ENCODE measurements at regions not wholly inside any gene's neighbourhood (a gene's known extent, or its start where the extent isn't known, plus 50 kb on each side); places are given as distances from the start of the nearest gene placed in this dataset.
"Not testable (repeated sequence)": the region's sequence is repeated elsewhere in the genome, so short reads cannot be mapped to it uniquely, and the experiment has no call there.

DNA sequence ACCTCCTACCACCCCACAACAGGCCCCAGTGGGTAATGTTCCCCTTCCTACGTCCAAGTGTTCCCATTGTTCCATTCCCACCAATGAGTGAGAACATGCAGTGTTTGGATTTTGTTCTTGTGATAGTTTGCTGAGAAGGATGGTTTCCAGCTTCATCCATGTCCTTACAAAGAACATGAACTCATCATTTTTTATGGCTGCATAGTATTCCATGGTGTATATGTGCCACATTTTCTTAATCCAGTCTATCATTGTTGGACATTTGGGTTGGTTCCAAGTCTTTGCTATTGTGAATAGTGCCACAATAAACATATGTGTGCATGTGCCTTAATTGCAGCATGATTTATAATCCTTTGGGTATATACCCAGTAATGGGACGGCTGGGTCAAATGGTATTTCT is 81.6 kb downstream of the P2RY10 start:
- not testable (repeated sequence) for H3K9me3 Mint-ChIP-seq (ENCODE audit: unreplicated experiment); H3K36me3 ChIP-seq (ENCODE audit: insufficient read depth, low read length); H3K9me3 ChIP-seq (ENCODE audit: insufficient read depth, low read depth, low read length); H3K27ac Mint-ChIP-seq (ENCODE audit: unreplicated experiment); H3K4me3 Mint-ChIP-seq (ENCODE audit: unreplicated experiment); H3K4me3 ChIP-seq (ENCODE audit: insufficient read depth, low read depth, low read length); H3K4me1 ChIP-seq (ENCODE audit: insufficient read depth, low read length); H2AFZ ChIP-seq (ENCODE audit: low read depth, low read length); FAIRE-seq; H3K27me3 Mint-ChIP-seq (ENCODE audit: low read depth, unreplicated experiment); DNase-seq (ENCODE audit: low read depth); H3K27ac ChIP-seq (ENCODE audit: low read depth, low read length); H3K36me3 Mint-ChIP-seq (ENCODE audit: low read depth, unreplicated experiment); H3K79me2 ChIP-seq (ENCODE audit: insufficient read depth, low read length); H4K20me1 ChIP-seq (ENCODE audit: insufficient read depth, low read length); H3K9ac ChIP-seq (ENCODE audit: low read length); H3K4me2 ChIP-seq (ENCODE audit: low read length); H3K27me3 ChIP-seq (ENCODE audit: insufficient read depth, low read length); H3K4me1 Mint-ChIP-seq (ENCODE audit: low read depth, unreplicated experiment)

DNA sequence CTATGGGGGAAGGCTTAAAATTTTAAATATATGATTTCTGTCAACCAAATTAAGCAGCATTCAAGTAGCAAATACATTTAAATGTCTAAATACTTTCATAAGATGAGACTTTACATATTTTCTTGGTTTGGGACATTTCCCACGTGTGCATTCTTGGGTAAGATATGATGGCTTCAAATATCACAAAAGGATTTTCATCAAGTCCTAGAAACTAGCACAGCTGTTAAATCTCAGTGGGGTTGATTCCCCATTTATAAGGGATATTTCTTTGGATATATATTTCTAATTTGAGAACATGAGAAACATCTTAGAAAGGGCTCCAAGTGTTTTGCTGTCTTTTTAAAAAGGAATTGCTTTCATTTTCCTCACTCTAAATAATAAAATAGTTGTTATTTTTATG is 90.2 kb downstream of the P2RY10 start:
- DNase-seq (ENCODE audit: low read depth) (no peak), FAIRE-seq (no peak)
- no peaks in the 10 kb centered on the region for H4K20me1 ChIP-seq (ENCODE audit: insufficient read depth, low read length)
- no peak overlapping the region for H3K27ac ChIP-seq (ENCODE audit: low read depth, low read length)
- H3K9me3 ChIP-seq (ENCODE audit: insufficient read depth, low read depth, low read length) = no peaks in the 10 kb centered on the region
- H3K4me2 ChIP-seq (ENCODE audit: low read length) = no peak overlapping the region
- H3K79me2 ChIP-seq (ENCODE audit: insufficient read depth, low read length) = no peaks in the 10 kb centered on the region
- no peaks in the 10 kb centered on the region for H3K4me1 ChIP-seq (ENCODE audit: insufficient read depth, low read length)
- no peaks in the 10 kb centered on the region for H3K27me3 ChIP-seq (ENCODE audit: insufficient read depth, low read length)
- H3K36me3 Mint-ChIP-seq (ENCODE audit: low read depth, unreplicated experiment) = no peaks in the 10 kb centered on the region
- no peak overlapping the region for H3K4me3 Mint-ChIP-seq (ENCODE audit: unreplicated experiment)
- H3K9me3 Mint-ChIP-seq (ENCODE audit: unreplicated experiment) = no peaks in the 10 kb centered on the region
- H3K4me3 ChIP-seq (ENCODE audit: insufficient read depth, low read depth, low read length) = no peak overlapping the region
- no peaks in the 10 kb centered on the region for H3K27me3 Mint-ChIP-seq (ENCODE audit: low read depth, unreplicated experiment)
- H3K4me1 Mint-ChIP-seq (ENCODE audit: low read depth, unreplicated experiment) = no peaks in the 10 kb centered on the region
- no peak overlapping the region for H2AFZ ChIP-seq (ENCODE audit: low read depth, low read length)
- no peak overlapping the region for H3K9ac ChIP-seq (ENCODE audit: low read length)
- H3K36me3 ChIP-seq (ENCODE audit: insufficient read depth, low read length) = no peaks in the 10 kb centered on the region
- TF ChIP-seq, protein P1, sequence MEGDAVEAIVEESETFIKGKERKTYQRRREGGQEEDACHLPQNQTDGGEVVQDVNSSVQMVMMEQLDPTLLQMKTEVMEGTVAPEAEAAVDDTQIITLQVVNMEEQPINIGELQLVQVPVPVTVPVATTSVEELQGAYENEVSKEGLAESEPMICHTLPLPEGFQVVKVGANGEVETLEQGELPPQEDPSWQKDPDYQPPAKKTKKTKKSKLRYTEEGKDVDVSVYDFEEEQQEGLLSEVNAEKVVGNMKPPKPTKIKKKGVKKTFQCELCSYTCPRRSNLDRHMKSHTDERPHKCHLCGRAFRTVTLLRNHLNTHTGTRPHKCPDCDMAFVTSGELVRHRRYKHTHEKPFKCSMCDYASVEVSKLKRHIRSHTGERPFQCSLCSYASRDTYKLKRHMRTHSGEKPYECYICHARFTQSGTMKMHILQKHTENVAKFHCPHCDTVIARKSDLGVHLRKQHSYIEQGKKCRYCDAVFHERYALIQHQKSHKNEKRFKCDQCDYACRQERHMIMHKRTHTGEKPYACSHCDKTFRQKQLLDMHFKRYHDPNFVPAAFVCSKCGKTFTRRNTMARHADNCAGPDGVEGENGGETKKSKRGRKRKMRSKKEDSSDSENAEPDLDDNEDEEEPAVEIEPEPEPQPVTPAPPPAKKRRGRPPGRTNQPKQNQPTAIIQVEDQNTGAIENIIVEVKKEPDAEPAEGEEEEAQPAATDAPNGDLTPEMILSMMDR (IDR thresholded peaks at IDR 0.05; ENCODE audit: insufficient read depth, low read depth, low read length) = no peak
- TF ChIP-seq EZH2 (IDR thresholded peaks at IDR 0.05; ENCODE audit: insufficient read depth, low read length) = no peak
- no peak overlapping the region for H3K27ac Mint-ChIP-seq (ENCODE audit: unreplicated experiment)

DNA sequence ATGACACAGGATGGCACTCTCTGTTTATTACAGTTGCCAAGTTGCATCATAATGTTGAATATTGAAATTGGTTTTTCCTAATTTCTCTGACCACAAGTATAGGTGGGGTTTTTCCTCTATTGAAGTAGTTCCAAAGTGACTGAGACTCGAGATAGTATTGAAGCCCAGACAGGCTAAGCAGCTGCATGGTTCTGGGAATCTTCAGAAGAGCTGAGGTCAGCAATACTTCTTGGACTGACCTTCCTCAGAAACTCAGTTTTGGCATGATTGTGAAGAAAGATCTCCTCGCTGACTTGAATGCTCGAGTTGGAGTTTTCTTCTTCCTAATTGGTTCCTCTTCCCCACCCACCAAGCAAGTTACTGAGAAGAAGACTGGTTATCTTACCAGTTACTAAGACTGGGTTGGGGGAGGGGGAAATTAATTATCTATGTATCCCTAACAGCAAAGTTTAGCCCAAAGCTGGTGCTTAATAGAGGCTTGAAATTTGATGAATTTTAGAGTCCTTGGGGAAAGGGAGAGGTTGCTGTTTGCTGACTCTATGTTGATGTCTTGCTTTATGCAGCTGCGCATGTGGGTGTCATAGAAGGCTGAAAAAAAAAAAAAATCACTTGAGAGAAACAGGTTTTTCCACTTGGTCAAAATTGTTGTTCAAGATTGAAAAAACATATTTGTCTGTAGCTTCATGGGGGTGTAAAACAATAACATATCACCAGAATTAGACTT is 91.1 kb downstream of the P2RY10 start:
- Histone ChIP-seq H3K79me2 (ENCODE audit: insufficient read depth, low read length) (no peaks in the 10 kb centered on the region), H3K9ac (ENCODE audit: low read length) (no peak overlapping the region), H3K4me3 (ENCODE audit: insufficient read depth, low read depth, low read length) (no peak overlapping the region), H3K36me3 (ENCODE audit: insufficient read depth, low read length) (no peaks in the 10 kb centered on the region), H3K4me2 (ENCODE audit: low read length) (no peak overlapping the region), H4K20me1 (ENCODE audit: insufficient read depth, low read length) (no peaks in the 10 kb centered on the region), H3K9me3 (ENCODE audit: insufficient read depth, low read depth, low read length) (no peaks in the 10 kb centered on the region), H2AFZ (ENCODE audit: low read depth, low read length) (no peak overlapping the region), H3K27ac (ENCODE audit: low read depth, low read length) (no peak overlapping the region), H3K4me1 (ENCODE audit: insufficient read depth, low read length) (no peaks in the 10 kb centered on the region), H3K27me3 (ENCODE audit: insufficient read depth, low read length) (no peaks in the 10 kb centered on the region)
- no peak overlapping the region for H3K27ac Mint-ChIP-seq (ENCODE audit: unreplicated experiment)
- H3K4me1 Mint-ChIP-seq (ENCODE audit: low read depth, unreplicated experiment) = no peaks in the 10 kb centered on the region
- TF ChIP-seq, protein P1 (IDR thresholded peaks at IDR 0.05; ENCODE audit: insufficient read depth, low read depth, low read length) = no peak
- TF ChIP-seq EZH2 (IDR thresholded peaks at IDR 0.05; ENCODE audit: insufficient read depth, low read length) = no peak
- no peaks in the 10 kb centered on the region for H3K27me3 Mint-ChIP-seq (ENCODE audit: low read depth, unreplicated experiment)
- peak; percentile 98 for FAIRE-seq
- no peak for DNase-seq (ENCODE audit: low read depth)
- no peak overlapping the region for H3K4me3 Mint-ChIP-seq (ENCODE audit: unreplicated experiment)
- H3K36me3 Mint-ChIP-seq (ENCODE audit: low read depth, unreplicated experiment) = no peaks in the 10 kb centered on the region
- no peaks in the 10 kb centered on the region for H3K9me3 Mint-ChIP-seq (ENCODE audit: unreplicated experiment)
